ENCODE measurements at regions not wholly inside any gene's neighbourhood (a gene's known extent, or its start where the extent isn't known, plus 50 kb on each side); places are given as distances from the start of the nearest gene placed in this dataset.

DNA sequence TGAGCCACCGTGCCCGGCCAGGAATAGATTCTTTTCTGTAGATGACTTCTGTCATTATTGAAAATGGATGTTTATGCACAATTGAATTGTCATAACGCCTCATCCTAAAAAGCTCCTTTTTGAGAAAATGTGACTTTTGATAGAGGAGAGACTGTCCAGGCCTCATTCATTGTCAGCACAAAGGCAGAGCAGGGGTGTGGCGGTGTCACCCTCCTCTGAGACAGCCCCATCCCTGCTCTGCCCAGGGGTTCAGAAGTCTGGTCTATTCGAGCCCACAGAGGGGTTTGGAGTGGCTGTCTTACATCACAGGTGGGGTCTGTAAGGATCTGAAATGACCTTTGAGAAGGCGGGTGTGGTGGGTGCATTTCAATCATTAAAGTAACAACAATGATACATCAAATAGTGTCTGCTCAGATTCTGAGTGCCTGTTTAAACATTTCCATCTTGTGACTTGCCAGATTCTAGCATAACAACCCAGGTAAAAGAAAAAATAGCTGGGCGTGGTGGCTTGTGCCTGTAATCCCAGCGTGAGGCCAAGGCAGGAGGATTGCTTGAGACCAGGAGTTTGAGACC lies 161.0 kb downstream of the SEC14L1 start:
- TF ChIP-seq, protein P1, sequence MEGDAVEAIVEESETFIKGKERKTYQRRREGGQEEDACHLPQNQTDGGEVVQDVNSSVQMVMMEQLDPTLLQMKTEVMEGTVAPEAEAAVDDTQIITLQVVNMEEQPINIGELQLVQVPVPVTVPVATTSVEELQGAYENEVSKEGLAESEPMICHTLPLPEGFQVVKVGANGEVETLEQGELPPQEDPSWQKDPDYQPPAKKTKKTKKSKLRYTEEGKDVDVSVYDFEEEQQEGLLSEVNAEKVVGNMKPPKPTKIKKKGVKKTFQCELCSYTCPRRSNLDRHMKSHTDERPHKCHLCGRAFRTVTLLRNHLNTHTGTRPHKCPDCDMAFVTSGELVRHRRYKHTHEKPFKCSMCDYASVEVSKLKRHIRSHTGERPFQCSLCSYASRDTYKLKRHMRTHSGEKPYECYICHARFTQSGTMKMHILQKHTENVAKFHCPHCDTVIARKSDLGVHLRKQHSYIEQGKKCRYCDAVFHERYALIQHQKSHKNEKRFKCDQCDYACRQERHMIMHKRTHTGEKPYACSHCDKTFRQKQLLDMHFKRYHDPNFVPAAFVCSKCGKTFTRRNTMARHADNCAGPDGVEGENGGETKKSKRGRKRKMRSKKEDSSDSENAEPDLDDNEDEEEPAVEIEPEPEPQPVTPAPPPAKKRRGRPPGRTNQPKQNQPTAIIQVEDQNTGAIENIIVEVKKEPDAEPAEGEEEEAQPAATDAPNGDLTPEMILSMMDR (IDR thresholded peaks at IDR 0.05; ENCODE audit: low read depth, low read length, poor library complexity, severe bottlenecking) = no peak
- no peak for TF ChIP-seq EZH2phosphoT487 (IDR thresholded peaks at IDR 0.05; ENCODE audit: borderline replicate concordance, low read length)
